ENCODE measurements at regions not wholly inside any gene's neighbourhood (a gene's known extent, or its start where the extent isn't known, plus 50 kb on each side); places are given as distances from the start of the nearest gene placed in this dataset.

DNA sequence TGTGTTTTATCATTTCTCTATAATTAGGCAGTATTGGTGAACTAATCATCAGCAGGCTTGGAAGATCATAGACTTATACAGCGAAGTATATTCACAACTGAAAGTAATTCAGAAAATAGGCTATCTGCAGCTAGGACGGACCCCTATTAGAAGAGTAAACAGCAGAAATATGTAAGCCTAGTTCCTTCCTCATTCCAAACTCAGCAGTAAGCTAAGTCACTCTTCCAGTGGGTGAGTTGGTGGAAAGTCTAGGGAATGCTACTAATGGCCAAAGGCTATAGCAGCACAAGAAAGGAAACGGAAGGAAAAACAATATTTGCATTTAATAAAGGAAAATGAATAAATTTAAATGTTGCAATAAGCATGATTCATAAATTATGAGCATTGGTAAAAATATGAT is 918.1 kb upstream of the TMPRSS15 start:
- no peak for DNase-seq
- Mint-ChIP-seq H3K36me3 (ENCODE audit: low read depth) (no peaks in the 10 kb centered on the region), H3K9me3 (ENCODE audit: insufficient read depth) (peaks cover 5% of the 10 kb centered on the region), H3K27ac (no peak overlapping the region), H3K4me3 (no peak overlapping the region), H3K27me3 (ENCODE audit: low read depth) (no peaks in the 10 kb centered on the region), H3K4me1 (ENCODE audit: low read depth) (no peaks in the 10 kb centered on the region)
- ChIA-PET POLR2A (no interaction called here), CTCF (no interaction called here)
- no peak for ATAC-seq

DNA sequence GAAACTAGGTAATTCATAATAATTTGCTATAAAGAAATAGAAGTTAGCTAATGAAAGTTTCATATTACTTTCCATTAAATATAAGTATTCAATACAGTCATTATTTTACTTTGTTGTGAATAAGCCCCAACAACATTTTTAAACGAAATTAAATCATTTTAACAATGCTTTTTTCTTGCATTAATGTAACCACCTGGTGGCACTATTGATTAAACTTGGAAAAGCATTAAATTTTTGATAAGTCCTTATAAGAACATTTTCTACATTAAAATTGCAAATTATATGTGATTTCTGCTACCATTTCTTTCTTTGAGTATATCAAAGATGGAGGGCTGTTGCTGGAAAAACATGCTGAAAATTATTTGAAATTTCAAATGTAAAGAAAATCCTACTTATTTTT is 918.8 kb upstream of the TMPRSS15 start:
- DNase-seq (no peak), ATAC-seq (no peak)
- H3K27me3 Mint-ChIP-seq (ENCODE audit: low read depth), result no peaks in the 10 kb centered on the region
- CTCF ChIA-PET, result no interaction called here
- H3K4me1 Mint-ChIP-seq (ENCODE audit: low read depth), result no peaks in the 10 kb centered on the region
- no peak overlapping the region for H3K27ac Mint-ChIP-seq
- POLR2A ChIA-PET, result no interaction called here
- H3K9me3 Mint-ChIP-seq (ENCODE audit: insufficient read depth), result peaks cover 5% of the 10 kb centered on the region
- H3K36me3 Mint-ChIP-seq (ENCODE audit: low read depth), result no peaks in the 10 kb centered on the region
- H3K4me3 Mint-ChIP-seq, result no peak overlapping the region

DNA sequence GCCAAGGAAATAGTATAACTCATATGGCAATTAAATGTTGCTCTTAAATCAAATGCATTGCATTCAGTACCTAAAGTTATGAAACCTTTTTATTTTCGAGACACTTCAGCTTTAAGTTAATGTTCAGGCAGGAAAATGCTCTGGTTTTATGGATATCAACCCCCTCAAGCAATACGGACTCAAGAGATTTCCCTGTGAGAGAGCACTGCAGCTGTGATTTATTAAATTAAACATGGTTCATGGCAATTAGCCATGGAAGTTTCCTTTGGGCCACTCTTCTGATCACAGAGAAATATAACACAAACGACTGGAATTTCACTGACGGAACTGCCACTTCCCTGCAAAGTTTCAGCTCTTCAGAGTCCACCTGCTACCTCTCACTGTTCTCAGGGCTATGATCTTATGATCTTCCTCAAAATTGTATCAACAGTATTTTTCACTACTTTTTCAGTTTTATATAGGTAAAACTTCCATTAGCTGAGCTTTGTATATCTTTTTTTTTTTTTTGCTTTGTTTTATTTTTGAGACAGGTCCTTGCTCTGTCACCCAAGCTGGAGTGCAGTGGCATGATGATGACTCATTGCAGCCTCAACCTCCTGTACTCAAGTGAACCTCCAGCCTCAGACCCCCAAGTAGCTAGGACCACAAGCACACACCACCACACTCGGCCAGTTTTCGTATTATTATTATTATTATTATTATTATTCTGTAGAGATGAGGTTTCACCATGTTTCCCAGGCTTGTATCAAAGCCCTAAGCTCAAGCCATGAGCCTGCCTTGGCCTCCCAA is 923.1 kb upstream of the TMPRSS15 start:
- Mint-ChIP-seq H3K27me3 (ENCODE audit: low read depth) (no peaks in the 10 kb centered on the region), H3K4me3 (no peak overlapping the region), H3K9me3 (ENCODE audit: insufficient read depth) (peaks cover 12% of the 10 kb centered on the region), H3K36me3 (ENCODE audit: low read depth) (no peaks in the 10 kb centered on the region), H3K4me1 (ENCODE audit: low read depth) (no peaks in the 10 kb centered on the region), H3K27ac (no peak overlapping the region)
- POLR2A ChIA-PET, result no interaction called here
- ATAC-seq, result no peak
- DNase-seq, result no peak
- CTCF ChIA-PET, result no interaction called here

DNA sequence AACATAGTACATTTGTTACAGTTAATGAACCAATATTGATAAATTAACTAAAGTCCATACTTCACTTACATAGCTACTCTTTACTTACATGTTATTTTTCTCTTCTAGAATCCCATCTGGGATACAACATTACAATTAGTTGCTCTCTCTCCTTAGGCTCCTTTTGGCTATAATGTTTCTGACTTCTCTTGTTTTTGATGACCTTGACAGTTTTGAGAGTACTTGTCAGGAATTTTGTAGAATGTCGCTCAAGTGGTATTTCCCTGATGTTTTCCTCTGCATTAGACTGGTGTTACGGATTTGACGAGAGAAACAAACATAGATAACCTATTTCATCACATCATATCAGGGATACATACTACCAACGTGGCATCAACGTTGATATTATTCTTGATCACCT is 925.4 kb upstream of the TMPRSS15 start:
- H3K27me3 Mint-ChIP-seq (ENCODE audit: low read depth), result no peaks in the 10 kb centered on the region
- H3K27ac Mint-ChIP-seq, result no peak overlapping the region
- H3K4me3 Mint-ChIP-seq, result no peak overlapping the region
- no peak for DNase-seq
- ATAC-seq, result no peak
- ChIA-PET CTCF (no interaction called here), POLR2A (no interaction called here)
- no peaks in the 10 kb centered on the region for H3K4me1 Mint-ChIP-seq (ENCODE audit: low read depth)
- no peaks in the 10 kb centered on the region for H3K36me3 Mint-ChIP-seq (ENCODE audit: low read depth)
- H3K9me3 Mint-ChIP-seq (ENCODE audit: insufficient read depth), result peaks cover 17% of the 10 kb centered on the region

DNA sequence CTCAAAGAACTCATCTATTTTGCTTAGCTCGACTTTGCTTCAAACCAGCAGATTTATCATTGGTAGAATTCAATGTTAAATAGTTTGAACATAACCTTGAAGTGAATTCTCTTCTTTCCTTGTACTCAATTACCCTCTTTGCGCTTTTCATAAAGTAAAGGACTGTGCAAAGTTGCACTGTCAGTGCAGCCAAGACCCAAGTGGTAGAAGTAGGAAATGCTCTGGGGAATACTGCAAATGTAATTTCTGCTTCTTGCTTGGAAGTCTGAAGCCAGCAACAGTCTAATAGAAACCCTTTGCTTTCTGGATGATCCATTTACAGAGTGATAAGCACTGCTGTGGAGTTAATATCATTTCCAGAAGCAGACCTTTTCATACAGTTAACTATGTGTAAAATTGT is 936.7 kb upstream of the TMPRSS15 start:
- Mint-ChIP-seq H3K4me1 (ENCODE audit: low read depth) (no peaks in the 10 kb centered on the region), H3K36me3 (ENCODE audit: low read depth) (no peaks in the 10 kb centered on the region), H3K27me3 (ENCODE audit: low read depth) (no peaks in the 10 kb centered on the region), H3K9me3 (ENCODE audit: insufficient read depth) (peaks cover 8% of the 10 kb centered on the region), H3K27ac (no peak overlapping the region), H3K4me3 (no peak overlapping the region)
- DNase-seq (no peak), ATAC-seq (no peak)
- POLR2A ChIA-PET, result no interaction called here
- CTCF ChIA-PET, result no interaction called here

DNA sequence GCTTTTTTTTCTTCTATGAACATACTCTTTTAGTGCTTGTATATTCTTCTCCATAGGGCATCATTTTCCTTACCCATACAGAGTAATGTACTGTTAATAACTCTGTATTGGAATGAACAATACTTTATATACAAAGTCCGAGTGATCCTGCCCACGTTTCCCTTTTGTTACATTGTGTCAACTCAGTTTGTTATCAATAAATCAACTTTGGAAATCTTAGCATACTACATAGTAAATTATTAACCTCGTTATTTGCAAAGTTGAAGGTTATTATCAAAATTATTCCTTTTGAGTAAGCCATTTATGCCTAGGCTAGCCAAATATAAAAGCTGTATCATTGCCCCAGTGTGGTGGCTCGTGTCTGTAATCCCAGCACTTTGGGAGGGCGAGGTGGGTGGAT is 937.4 kb upstream of the TMPRSS15 start:
- no peaks in the 10 kb centered on the region for H3K4me1 Mint-ChIP-seq (ENCODE audit: low read depth)
- peaks cover 8% of the 10 kb centered on the region for H3K9me3 Mint-ChIP-seq (ENCODE audit: insufficient read depth)
- ATAC-seq (no peak), DNase-seq (no peak)
- H3K4me3 Mint-ChIP-seq, result no peak overlapping the region
- POLR2A ChIA-PET, result no interaction called here
- no peak overlapping the region for H3K27ac Mint-ChIP-seq
- no peaks in the 10 kb centered on the region for H3K27me3 Mint-ChIP-seq (ENCODE audit: low read depth)
- CTCF ChIA-PET, result no interaction called here
- H3K36me3 Mint-ChIP-seq (ENCODE audit: low read depth), result no peaks in the 10 kb centered on the region

DNA sequence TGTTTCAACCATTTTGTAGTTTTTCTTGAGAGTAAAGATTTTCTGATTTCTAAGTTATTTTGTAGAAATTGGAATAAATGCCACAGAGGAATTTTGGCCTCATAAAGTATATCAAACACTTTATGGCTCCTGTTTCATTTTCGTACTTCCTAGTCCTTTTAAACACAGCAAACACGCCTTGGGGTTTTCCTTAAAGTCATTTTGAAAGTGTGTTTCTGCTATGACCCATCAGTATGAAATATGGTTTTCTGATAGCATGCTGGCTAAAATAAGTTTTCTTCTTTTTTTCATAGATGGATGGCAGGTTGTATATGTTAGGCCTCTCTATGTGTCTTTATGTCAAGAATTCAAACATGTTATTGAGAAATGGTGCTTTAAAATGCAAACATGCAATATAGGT is 940.1 kb upstream of the TMPRSS15 start:
- Mint-ChIP-seq H3K4me3 (no peak overlapping the region), H3K36me3 (ENCODE audit: low read depth) (no peaks in the 10 kb centered on the region), H3K9me3 (ENCODE audit: insufficient read depth) (peaks cover 8% of the 10 kb centered on the region), H3K4me1 (ENCODE audit: low read depth) (no peaks in the 10 kb centered on the region), H3K27ac (no peak overlapping the region), H3K27me3 (ENCODE audit: low read depth) (no peaks in the 10 kb centered on the region)
- no peak for ATAC-seq
- no peak for DNase-seq
- POLR2A ChIA-PET, result no interaction called here
- CTCF ChIA-PET, result no interaction called here

DNA sequence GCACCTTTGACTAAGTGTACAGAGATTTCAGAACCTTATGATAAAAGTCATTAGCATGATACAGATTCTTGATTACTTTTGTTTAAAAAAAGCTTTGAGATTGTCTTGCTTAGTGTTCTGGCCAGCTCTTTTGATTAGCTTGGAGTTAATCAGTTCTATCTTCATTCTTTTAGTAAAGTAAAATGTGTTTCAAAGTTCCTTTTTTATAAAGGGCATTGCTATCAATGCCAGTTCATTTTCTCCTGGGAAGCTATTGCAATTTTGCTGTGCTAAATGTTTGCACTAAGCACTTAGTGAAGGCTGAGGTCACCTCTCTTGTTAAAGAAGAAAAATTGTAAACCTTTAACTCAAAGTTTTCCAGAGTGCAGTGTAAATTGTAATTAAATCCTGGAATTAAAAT is 946.7 kb upstream of the TMPRSS15 start:
- Mint-ChIP-seq H3K4me1 (ENCODE audit: low read depth) (no peaks in the 10 kb centered on the region), H3K36me3 (ENCODE audit: low read depth) (no peaks in the 10 kb centered on the region), H3K27me3 (ENCODE audit: low read depth) (no peaks in the 10 kb centered on the region), H3K4me3 (no peak overlapping the region), H3K27ac (no peak overlapping the region), H3K9me3 (ENCODE audit: insufficient read depth) (peaks cover 4% of the 10 kb centered on the region)
- ATAC-seq, result no peak
- ChIA-PET CTCF (no interaction called here), POLR2A (no interaction called here)
- DNase-seq, result no peak

DNA sequence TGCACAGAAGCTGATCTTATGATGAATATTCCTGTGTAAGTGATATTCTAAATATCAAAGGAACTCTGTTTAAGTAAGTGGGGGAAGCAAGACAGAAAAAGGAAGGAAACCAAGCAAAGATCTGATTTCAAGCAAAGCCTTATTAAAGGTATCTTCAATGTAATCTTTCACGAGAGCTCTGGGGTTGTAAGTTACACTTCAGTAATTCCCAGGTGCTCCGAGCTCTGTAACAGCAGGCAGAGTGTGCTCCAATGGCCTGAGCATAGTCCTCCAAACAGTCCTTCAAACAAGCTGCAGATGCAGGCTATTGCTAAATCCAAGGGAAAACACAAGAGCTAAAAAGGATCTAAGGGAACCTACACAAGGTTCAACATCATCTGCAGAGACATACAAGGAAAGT is 949.7 kb upstream of the TMPRSS15 start:
- POLR2A ChIA-PET, result no interaction called here
- no peak for DNase-seq
- Mint-ChIP-seq H3K4me3 (no peak overlapping the region), H3K9me3 (ENCODE audit: insufficient read depth) (peaks cover 4% of the 10 kb centered on the region), H3K36me3 (ENCODE audit: low read depth) (no peaks in the 10 kb centered on the region), H3K27ac (no peak overlapping the region), H3K4me1 (ENCODE audit: low read depth) (no peaks in the 10 kb centered on the region), H3K27me3 (ENCODE audit: low read depth) (no peaks in the 10 kb centered on the region)
- CTCF ChIA-PET, result interaction anchor here (0.7 kb wide), 1 partner anchor 265 kb away, joined by 3 read pairs; no protein-coding TSS in a partner anchor
- no peak for ATAC-seq

DNA sequence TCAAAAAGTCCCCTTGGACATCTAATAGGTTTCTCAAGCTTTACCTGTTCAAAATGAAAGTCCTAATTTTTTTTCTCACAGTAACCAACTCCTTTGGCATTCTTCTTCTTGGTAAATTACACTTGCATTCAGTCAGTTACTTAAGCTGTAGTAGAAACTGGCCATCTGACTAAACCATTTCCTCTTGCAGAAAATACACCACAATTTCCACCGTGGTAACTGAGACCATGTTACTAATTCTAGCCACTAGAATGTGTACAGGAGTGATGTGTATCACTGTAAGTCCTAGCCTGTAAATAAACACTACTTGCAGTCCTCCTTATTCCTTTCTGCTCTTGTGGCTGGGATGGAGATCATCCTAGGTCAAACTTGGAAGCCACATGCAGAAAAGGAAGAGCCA is 965.4 kb upstream of the TMPRSS15 start:
- DNase-seq (no peak), ATAC-seq (no peak)
- ChIA-PET POLR2A (no interaction called here), CTCF (no interaction called here)
- H3K4me1 Mint-ChIP-seq (ENCODE audit: low read depth), result no peaks in the 10 kb centered on the region
- H3K36me3 Mint-ChIP-seq (ENCODE audit: low read depth), result no peaks in the 10 kb centered on the region
- H3K27me3 Mint-ChIP-seq (ENCODE audit: low read depth), result no peaks in the 10 kb centered on the region
- H3K4me3 Mint-ChIP-seq, result no peak overlapping the region
- H3K9me3 Mint-ChIP-seq (ENCODE audit: insufficient read depth), result peaks cover 9% of the 10 kb centered on the region
- H3K27ac Mint-ChIP-seq, result no peak overlapping the region

DNA sequence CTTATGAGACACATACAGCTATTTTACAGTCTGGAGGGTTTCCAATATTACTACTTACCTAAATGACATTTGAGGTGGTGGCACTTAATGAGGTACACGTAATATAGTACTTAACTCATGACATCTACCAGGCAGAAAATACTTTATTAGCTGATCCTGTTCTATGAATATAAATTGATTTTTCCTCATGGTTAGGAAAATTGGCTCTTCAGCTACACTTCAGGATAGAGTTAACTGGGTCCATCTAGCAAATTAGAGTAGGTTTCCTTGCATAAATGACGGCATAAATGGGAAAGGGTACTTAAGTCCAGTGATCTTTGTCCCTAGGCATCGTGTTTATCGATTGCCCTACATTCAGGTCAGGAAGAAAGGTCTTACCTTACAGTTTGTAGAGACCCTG is 988.8 kb upstream of the TMPRSS15 start:
- DNase-seq (no peak), ATAC-seq (no peak)
- peaks cover 19% of the 10 kb centered on the region for H3K9me3 Mint-ChIP-seq (ENCODE audit: insufficient read depth)
- H3K27ac Mint-ChIP-seq, result no peak overlapping the region
- H3K36me3 Mint-ChIP-seq (ENCODE audit: low read depth), result no peaks in the 10 kb centered on the region
- CTCF ChIA-PET, result no interaction called here
- POLR2A ChIA-PET, result interaction anchor here (0.5 kb wide), 1 partner anchor 1390 kb away, joined by 3 read pairs; no protein-coding TSS in a partner anchor
- H3K4me3 Mint-ChIP-seq, result no peak overlapping the region
- H3K4me1 Mint-ChIP-seq (ENCODE audit: low read depth), result no peaks in the 10 kb centered on the region
- H3K27me3 Mint-ChIP-seq (ENCODE audit: low read depth), result no peaks in the 10 kb centered on the region

DNA sequence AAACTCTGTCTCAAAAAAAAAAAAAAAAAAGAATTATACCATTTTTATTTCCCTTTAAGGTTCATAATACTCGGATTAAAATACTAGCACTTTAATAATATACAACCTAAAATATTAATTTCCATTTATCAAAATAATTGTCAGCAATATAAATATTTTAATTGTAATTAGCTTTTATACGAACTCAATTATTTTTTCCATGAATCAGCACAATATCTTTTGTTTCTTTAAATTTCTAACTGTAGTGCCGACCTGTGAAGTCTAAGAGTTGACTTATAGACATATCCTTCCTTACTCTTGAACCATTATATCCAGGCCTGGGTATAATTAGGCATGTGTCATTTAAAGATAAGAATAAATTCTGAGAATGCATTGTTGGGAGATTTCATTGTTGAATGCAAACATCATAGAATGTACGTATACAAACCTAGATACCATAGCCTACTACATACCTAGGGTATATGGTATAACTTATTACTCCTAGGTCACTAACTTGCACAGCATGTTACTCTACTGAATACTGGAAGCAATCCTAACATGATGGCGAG is 996.7 kb upstream of the TMPRSS15 start:
- ChIA-PET POLR2A (no interaction called here), CTCF (no interaction called here)
- no peak overlapping the region for H3K4me3 Mint-ChIP-seq
- H3K9me3 Mint-ChIP-seq (ENCODE audit: insufficient read depth), result peaks cover 3% of the 10 kb centered on the region
- no peak for DNase-seq
- ATAC-seq, result no peak
- no peak overlapping the region for H3K27ac Mint-ChIP-seq
- no peaks in the 10 kb centered on the region for H3K36me3 Mint-ChIP-seq (ENCODE audit: low read depth)
- no peaks in the 10 kb centered on the region for H3K4me1 Mint-ChIP-seq (ENCODE audit: low read depth)
- H3K27me3 Mint-ChIP-seq (ENCODE audit: low read depth), result no peaks in the 10 kb centered on the region

DNA sequence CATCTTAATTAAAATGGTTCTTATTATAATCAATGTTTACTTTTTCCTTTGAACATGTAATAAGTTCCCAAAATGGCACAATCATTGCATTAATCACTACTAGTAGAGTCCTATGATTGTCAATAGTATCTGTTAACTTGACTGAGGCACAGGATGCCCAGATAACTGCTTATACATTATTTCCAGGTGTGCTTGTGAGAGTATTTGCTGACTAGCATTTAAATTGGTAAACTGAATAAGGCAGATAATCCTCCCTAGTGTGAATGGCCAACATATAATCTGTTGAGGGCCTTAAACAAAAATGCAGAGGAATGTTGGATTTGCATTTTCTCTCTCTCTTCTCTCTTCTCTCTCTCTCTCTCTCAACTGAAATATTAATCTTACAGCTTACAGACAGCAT is 999.3 kb upstream of the TMPRSS15 start:
- no peak overlapping the region for H3K27ac Mint-ChIP-seq
- ChIA-PET POLR2A (no interaction called here), CTCF (no interaction called here)
- no peaks in the 10 kb centered on the region for H3K36me3 Mint-ChIP-seq (ENCODE audit: low read depth)
- no peaks in the 10 kb centered on the region for H3K27me3 Mint-ChIP-seq (ENCODE audit: low read depth)
- H3K9me3 Mint-ChIP-seq (ENCODE audit: insufficient read depth), result peaks cover 8% of the 10 kb centered on the region
- ATAC-seq (no peak), DNase-seq (no peak)
- no peaks in the 10 kb centered on the region for H3K4me1 Mint-ChIP-seq (ENCODE audit: low read depth)
- H3K4me3 Mint-ChIP-seq, result no peak overlapping the region
